HG03521 (cell line): ENCODE measurements at regions not wholly inside any gene's neighbourhood (a gene's known extent, or its start where the extent isn't known, plus 50 kb on each side); places are given as distances from the start of the nearest gene placed in this dataset.

ENCODE experiments used
- ATAC-seq: cut with Tn5 transposase; IDR thresholded peaks from one replicate; pipeline ENCODE4 v1.9.1; 2021; ENCODE audit warnings: mild to moderate bottlenecking, moderate library complexity; ENCODE audit not compliant: unreplicated experiment

- no peak for ATAC-seq
These were observed 122.8 kb upstream of the PTPN1 start for GRCh38 chr20:50387218-50387995.

GRCh38 chr20:50387996-50388332 lies 122.2 kb upstream of the PTPN1 start:
- no peak for ATAC-seq

GRCh38 chr20:50388733-50389437 lies 121.3 kb upstream of the PTPN1 start:
- ATAC-seq: no peak

GRCh38 chr20:50389438-50389807 lies 120.8 kb upstream of the PTPN1 start:
- ATAC-seq: no peak

GRCh38 chr20:50389808-50390684 lies 120.1 kb upstream of the PTPN1 start:
- no peak for ATAC-seq

GRCh38 chr20:50390685-50391443 lies 119.3 kb upstream of the PTPN1 start:
- ATAC-seq: no peak

- no peak for ATAC-seq
These were observed 118.6 kb upstream of the PTPN1 start for GRCh38 chr20:50391444-50392137.

- no peak for ATAC-seq
These were observed 117.9 kb upstream of the PTPN1 start for GRCh38 chr20:50392138-50392866.

GRCh38 chr20:50393242-50393641 lies 116.9 kb upstream of the PTPN1 start:
- no peak for ATAC-seq

GRCh38 chr20:50393990-50394561 lies 116.1 kb upstream of the PTPN1 start:
- no peak for ATAC-seq

- no peak for ATAC-seq
These were observed 115.6 kb upstream of the PTPN1 start for GRCh38 chr20:50394569-50394968.

- ATAC-seq: no peak
These were observed 114.9 kb upstream of the PTPN1 start for GRCh38 chr20:50395251-50395729.

- ATAC-seq: no peak
These were observed 114.2 kb upstream of the PTPN1 start for GRCh38 chr20:50395914-50396488.

- no peak for ATAC-seq
These were observed 113.6 kb upstream of the PTPN1 start for GRCh38 chr20:50396623-50397022.

GRCh38 chr20:50397058-50397457 lies 113.1 kb upstream of the PTPN1 start:
- no peak for ATAC-seq

GRCh38 chr20:50398064-50398463 lies 112.1 kb upstream of the PTPN1 start:
- no peak for ATAC-seq

GRCh38 chr20:50398471-50398820 lies 111.7 kb upstream of the PTPN1 start:
- ATAC-seq: no peak

- no peak for ATAC-seq
These were observed 111.2 kb upstream of the PTPN1 start for GRCh38 chr20:50398821-50399554.
